ENCODE measurements at regions not wholly inside any gene's neighbourhood (a gene's known extent, or its start where the extent isn't known, plus 50 kb on each side); places are given as distances from the start of the nearest gene placed in this dataset.

GRCh38 chr2:18180031-18180610 lies 301.7 kb downstream of the KCNS3 start:
- no peaks in the 10 kb centered on the region for H3K36me3 Mint-ChIP-seq (ENCODE audit: low read depth)
- no peaks in the 10 kb centered on the region for H3K4me1 Mint-ChIP-seq (ENCODE audit: low read depth)
- no peak overlapping the region for H3K27ac Mint-ChIP-seq
- H3K4me3 Mint-ChIP-seq: no peak overlapping the region
- peaks cover 8% of the 10 kb centered on the region for H3K27me3 Mint-ChIP-seq
- H3K9me3 Mint-ChIP-seq: no peaks in the 10 kb centered on the region

GRCh38 chr2:18178736-18179349 lies 300.4 kb downstream of the KCNS3 start:
- H3K36me3 Mint-ChIP-seq (ENCODE audit: low read depth): no peaks in the 10 kb centered on the region
- peaks cover 8% of the 10 kb centered on the region for H3K27me3 Mint-ChIP-seq
- no peaks in the 10 kb centered on the region for H3K9me3 Mint-ChIP-seq
- H3K4me1 Mint-ChIP-seq (ENCODE audit: low read depth): no peaks in the 10 kb centered on the region
- no peak overlapping the region for H3K4me3 Mint-ChIP-seq
- H3K27ac Mint-ChIP-seq: no peak overlapping the region

GRCh38 chr2:18176679-18177215 lies 298.3 kb downstream of the KCNS3 start:
- Mint-ChIP-seq H3K4me3 (no peak overlapping the region), H3K36me3 (ENCODE audit: low read depth) (no peaks in the 10 kb centered on the region), H3K9me3 (no peaks in the 10 kb centered on the region), H3K27me3 (peaks cover 6% of the 10 kb centered on the region), H3K4me1 (ENCODE audit: low read depth) (no peaks in the 10 kb centered on the region), H3K27ac (no peak overlapping the region)

GRCh38 chr2:18172607-18173006 lies 294.1 kb downstream of the KCNS3 start:
- H3K4me3 Mint-ChIP-seq: no peak overlapping the region
- peaks cover 4% of the 10 kb centered on the region for H3K9me3 Mint-ChIP-seq
- H3K27me3 Mint-ChIP-seq: peaks cover 9% of the 10 kb centered on the region
- no peak overlapping the region for H3K27ac Mint-ChIP-seq
- no peaks in the 10 kb centered on the region for H3K36me3 Mint-ChIP-seq (ENCODE audit: low read depth)
- no peaks in the 10 kb centered on the region for H3K4me1 Mint-ChIP-seq (ENCODE audit: low read depth)

GRCh38 chr2:18171191-18172139 lies 293.0 kb downstream of the KCNS3 start:
- Mint-ChIP-seq H3K9me3 (peaks cover 4% of the 10 kb centered on the region), H3K27me3 (peaks cover 14% of the 10 kb centered on the region), H3K4me1 (ENCODE audit: low read depth) (no peaks in the 10 kb centered on the region), H3K36me3 (ENCODE audit: low read depth) (no peaks in the 10 kb centered on the region), H3K4me3 (no peak overlapping the region), H3K27ac (no peak overlapping the region)

GRCh38 chr2:18170642-18171041 lies 292.2 kb downstream of the KCNS3 start:
- Mint-ChIP-seq H3K9me3 (peaks cover 4% of the 10 kb centered on the region), H3K4me1 (ENCODE audit: low read depth) (no peaks in the 10 kb centered on the region), H3K27ac (no peak overlapping the region), H3K27me3 (peaks cover 14% of the 10 kb centered on the region), H3K36me3 (ENCODE audit: low read depth) (no peaks in the 10 kb centered on the region), H3K4me3 (no peak overlapping the region)

GRCh38 chr2:18169893-18170175 lies 291.4 kb downstream of the KCNS3 start:
- Mint-ChIP-seq H3K4me1 (ENCODE audit: low read depth) (no peaks in the 10 kb centered on the region), H3K4me3 (no peak overlapping the region), H3K27me3 (peaks cover 18% of the 10 kb centered on the region), H3K36me3 (ENCODE audit: low read depth) (no peaks in the 10 kb centered on the region), H3K27ac (no peak overlapping the region), H3K9me3 (peaks cover 4% of the 10 kb centered on the region)

- Mint-ChIP-seq H3K27me3 (peaks cover 18% of the 10 kb centered on the region), H3K36me3 (ENCODE audit: low read depth) (no peaks in the 10 kb centered on the region), H3K9me3 (peaks cover 4% of the 10 kb centered on the region), H3K4me3 (no peak overlapping the region), H3K27ac (no peak overlapping the region), H3K4me1 (ENCODE audit: low read depth) (no peaks in the 10 kb centered on the region)
These were observed 290.8 kb downstream of the KCNS3 start for GRCh38 chr2:18169121-18169892.

GRCh38 chr2:18167871-18168270 lies 289.4 kb downstream of the KCNS3 start:
- Mint-ChIP-seq H3K4me1 (ENCODE audit: low read depth) (no peaks in the 10 kb centered on the region), H3K36me3 (ENCODE audit: low read depth) (no peaks in the 10 kb centered on the region), H3K27me3 (peaks cover 15% of the 10 kb centered on the region), H3K27ac (no peak overlapping the region), H3K4me3 (no peak overlapping the region), H3K9me3 (peaks cover 4% of the 10 kb centered on the region)

GRCh38 chr2:18161681-18162080 lies 283.2 kb downstream of the KCNS3 start:
- Mint-ChIP-seq H3K27ac (no peak overlapping the region), H3K4me1 (ENCODE audit: low read depth) (no peaks in the 10 kb centered on the region), H3K4me3 (no peak overlapping the region)

GRCh38 chr2:18159896-18160295 lies 281.4 kb downstream of the KCNS3 start:
- H3K9me3 Mint-ChIP-seq: no peaks in the 10 kb centered on the region
- no peak overlapping the region for H3K27ac Mint-ChIP-seq
- no peak overlapping the region for H3K4me3 Mint-ChIP-seq
- H3K27me3 Mint-ChIP-seq: no peaks in the 10 kb centered on the region
- no peaks in the 10 kb centered on the region for H3K36me3 Mint-ChIP-seq (ENCODE audit: low read depth)
- no peaks in the 10 kb centered on the region for H3K4me1 Mint-ChIP-seq (ENCODE audit: low read depth)

More at GRCh38 chr2:18161681-18162080, 283.2 kb downstream of the KCNS3 start:
- Mint-ChIP-seq H3K9me3 (no peaks in the 10 kb centered on the region), H3K36me3 (ENCODE audit: low read depth) (no peaks in the 10 kb centered on the region), H3K27me3 (peaks cover 6% of the 10 kb centered on the region)

- Mint-ChIP-seq H3K9me3 (no peaks in the 10 kb centered on the region), H3K4me3 (no peak overlapping the region), H3K27ac (no peak overlapping the region), H3K36me3 (ENCODE audit: low read depth) (no peaks in the 10 kb centered on the region), H3K4me1 (ENCODE audit: low read depth) (no peaks in the 10 kb centered on the region), H3K27me3 (no peaks in the 10 kb centered on the region)
These were observed 278.0 kb downstream of the KCNS3 start for GRCh38 chr2:18156421-18156820.

GRCh38 chr2:18156002-18156401 lies 277.5 kb downstream of the KCNS3 start:
- no peaks in the 10 kb centered on the region for H3K4me1 Mint-ChIP-seq (ENCODE audit: low read depth)
- no peaks in the 10 kb centered on the region for H3K9me3 Mint-ChIP-seq
- no peak overlapping the region for H3K4me3 Mint-ChIP-seq
- H3K27me3 Mint-ChIP-seq: no peaks in the 10 kb centered on the region
- H3K27ac Mint-ChIP-seq: no peak overlapping the region
- no peaks in the 10 kb centered on the region for H3K36me3 Mint-ChIP-seq (ENCODE audit: low read depth)

- no peaks in the 10 kb centered on the region for H3K4me1 Mint-ChIP-seq (ENCODE audit: low read depth)
- H3K36me3 Mint-ChIP-seq (ENCODE audit: low read depth): no peaks in the 10 kb centered on the region
- no peak overlapping the region for H3K4me3 Mint-ChIP-seq
- no peak overlapping the region for H3K27ac Mint-ChIP-seq
- no peaks in the 10 kb centered on the region for H3K9me3 Mint-ChIP-seq
- no peaks in the 10 kb centered on the region for H3K27me3 Mint-ChIP-seq
These were observed 276.3 kb downstream of the KCNS3 start for GRCh38 chr2:18154812-18155211.

- H3K27ac Mint-ChIP-seq: no peak overlapping the region
- H3K27me3 Mint-ChIP-seq: no peaks in the 10 kb centered on the region
- no peak overlapping the region for H3K4me3 Mint-ChIP-seq
- H3K4me1 Mint-ChIP-seq (ENCODE audit: low read depth): no peaks in the 10 kb centered on the region
- H3K36me3 Mint-ChIP-seq (ENCODE audit: low read depth): no peaks in the 10 kb centered on the region
- no peaks in the 10 kb centered on the region for H3K9me3 Mint-ChIP-seq
These were observed 275.8 kb downstream of the KCNS3 start for GRCh38 chr2:18154259-18154658.
